Prostate gland (tissue), 2 donors: ENCODE measurements at regions not wholly inside any gene's neighbourhood (a gene's known extent, or its start where the extent isn't known, plus 50 kb on each side); places are given as distances from the start of the nearest gene placed in this dataset.

ENCODE experiments used
- DNase-seq: peaks from one replicate; pipeline ENCODE4 v3.0.0-alpha.2; 2019; ENCODE audit warnings: low spot score
- H3K27ac ChIP-seq, 2 donors: fragments of 200-600 bp; sonication (generic); 2 replicates each; pipeline ENCODE4 v1.5.1; 2017 to 2019
- H3K27me3 ChIP-seq: fragments of 200-600 bp; sonication (generic); replicated peaks from 2 replicates; pipeline ENCODE4 v1.5.1; 2019; ENCODE audit not compliant: insufficient read depth
- H3K36me3 ChIP-seq, 2 donors: fragments of 200-600 bp; sonication (generic); 1 replicate in 1 of 2; 2 replicates in 1 of 2; pipeline versions ENCODE4 v1.5.1 to v1.8.1; 2017 to 2019
- H3K4me1 ChIP-seq: fragments of 200-600 bp; sonication (generic); replicated peaks from 2 replicates; pipeline ENCODE4 v1.5.1; 2019
- H3K4me3 ChIP-seq, 2 donors: fragments of 200-600 bp; sonication (generic); 2 replicates each; pipeline ENCODE4 v1.5.1; 2017 to 2019
- H3K9me3 ChIP-seq: fragments of 200-600 bp; sonication (generic); 2 replicates; pipeline ENCODE4 v1.5.1; 2017
- CTCF ChIP-seq, 4 experiments: fragments of 200-600 bp in 2 of 4; fragments of 450-650 bp in 2 of 4; sonication (generic) in 2 of 4; IDR thresholded peaks; 1 replicate in 3 of 4; 2 replicates in 1 of 4; pipeline ENCODE4 v1.5.1; 2016 to 2019; ENCODE audit warnings: antibody characterized with exemption in 4 of 4, mild to moderate bottlenecking in 2 of 4, moderate library complexity in 2 of 4
- POLR2A ChIP-seq: fragments of 450-650 bp; IDR thresholded peaks from one replicate; pipeline ENCODE4 v1.6.1; 2016; ENCODE audit warnings: antibody characterized with exemption, mild to moderate bottlenecking
- POLR2AphosphoS5 ChIP-seq: sonication (generic); formaldehyde crosslinking; IDR thresholded peaks from one replicate; pipeline ENCODE4 v1.6.1; 2017; ENCODE audit warnings: antibody characterized with exemption
- WGBS: methylation state at CpG from one replicate; pipeline ENCODE4 v1.1.5; 2018; 5-methylcytosine and 5-hydroxymethylcytosine counted together
- intact Hi-C: fragments of 100-400 bp; cut with DNase I; formaldehyde crosslinking; loops from one replicate; pipeline ENCODE4 v1.14.2; 2022

DNA sequence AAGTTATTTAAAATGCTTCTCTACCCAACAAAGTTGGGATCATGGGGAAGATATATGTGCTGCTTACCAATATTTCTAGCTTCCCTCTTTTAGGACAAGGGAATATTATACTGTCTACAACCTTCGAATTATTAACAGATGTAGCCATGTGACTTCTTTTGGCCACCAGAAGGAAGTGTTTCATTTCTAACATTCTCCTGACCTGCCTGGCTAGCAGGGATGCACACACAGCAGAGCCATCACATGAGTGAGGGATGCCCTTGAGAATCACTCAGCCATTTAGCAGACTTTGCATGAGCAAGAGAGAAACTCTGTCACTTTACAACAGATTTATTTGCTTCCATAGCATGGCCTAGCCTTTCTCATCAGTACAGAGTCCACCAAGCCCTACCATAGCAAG is 230.7 kb upstream of the MARCKS start:
- Histone ChIP-seq H3K9me3 (no peaks in the 10 kb centered on the region), H3K27ac (no peak overlapping the region), H3K27me3 (no peaks in the 10 kb centered on the region), H3K4me1 (no peaks in the 10 kb centered on the region), H3K36me3 (no peaks in the 10 kb centered on the region), H3K4me3 (no peak overlapping the region)
- intact Hi-C loops: no loop called here
- TF ChIP-seq POLR2AphosphoS5 (no peak), CTCF (IDR thresholded peaks at IDR 0.05) (no peak), POLR2A (no peak)
- WGBS: 96% methylated on average over 1 of the region's 1 CpG
- no peak for DNase-seq

- intact Hi-C loops: no loop called here
- H3K36me3 ChIP-seq: no peaks in the 10 kb centered on the region
- no peak overlapping the region for H3K27ac ChIP-seq
- no peaks in the 10 kb centered on the region for H3K27me3 ChIP-seq
- 92% methylated on average over 2 of the region's 2 CpGs for WGBS
- no peaks in the 10 kb centered on the region for H3K9me3 ChIP-seq
- DNase-seq: no peak
- H3K4me1 ChIP-seq: no peaks in the 10 kb centered on the region
- TF ChIP-seq POLR2AphosphoS5 (no peak), CTCF (IDR thresholded peaks at IDR 0.05) (no peak)
- H3K4me3 ChIP-seq: no peak overlapping the region
Measured at GRCh38 chr6:113627480-113627879, 229.7 kb upstream of the MARCKS start.

DNA sequence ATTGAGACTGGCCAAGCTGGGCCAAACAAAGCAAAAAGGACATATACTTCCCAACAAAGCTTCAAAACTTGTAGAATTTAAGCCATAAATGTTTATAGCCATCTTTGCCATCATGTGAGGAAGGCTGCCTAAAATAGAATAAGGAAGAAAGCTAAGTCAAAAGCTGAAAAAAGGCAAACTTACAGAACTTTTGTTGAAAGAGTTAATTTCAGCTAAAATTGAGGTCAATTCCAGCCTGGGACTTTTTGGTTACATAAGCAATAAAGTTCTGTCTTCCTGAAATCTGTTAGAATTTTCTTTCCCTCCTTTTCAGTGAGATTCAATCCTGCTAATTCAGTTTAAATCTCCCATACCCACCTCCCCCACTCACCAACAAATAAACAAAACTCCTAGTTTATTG is 227.9 kb upstream of the MARCKS start:
- H3K27ac ChIP-seq: no peak overlapping the region
- intact Hi-C loops: no loop called here

GRCh38 chr6:113629975-113630737 is 227.0 kb upstream of the MARCKS start:
- no peaks in the 10 kb centered on the region for H3K36me3 ChIP-seq
- H3K4me1 ChIP-seq: no peaks in the 10 kb centered on the region
- no peak overlapping the region for H3K4me3 ChIP-seq
- no peaks in the 10 kb centered on the region for H3K9me3 ChIP-seq
- no peaks in the 10 kb centered on the region for H3K27me3 ChIP-seq
- intact Hi-C loops: no loop called here
- H3K27ac ChIP-seq: no peak overlapping the region
- TF ChIP-seq POLR2A: no peak
- no peak for TF ChIP-seq CTCF (IDR thresholded peaks at IDR 0.05)
- TF ChIP-seq POLR2AphosphoS5: no peak
- no peak for DNase-seq
- 68% methylated on average over 1 of the region's 1 CpG for WGBS

More for the DNA sequence above, 227.9 kb upstream of the MARCKS start:
- TF ChIP-seq POLR2A (no peak), POLR2AphosphoS5 (no peak), CTCF (IDR thresholded peaks at IDR 0.05) (no peak)
- no peaks in the 10 kb centered on the region for H3K27me3 ChIP-seq
- H3K4me3 ChIP-seq: no peak overlapping the region
- DNase-seq: no peak
- no peaks in the 10 kb centered on the region for H3K4me1 ChIP-seq
- H3K9me3 ChIP-seq: no peaks in the 10 kb centered on the region
- H3K36me3 ChIP-seq: no peaks in the 10 kb centered on the region
